T-helper 1 cell treated with Interleukin-12 subunit alpha and Interleukin-12 subunit beta and Interleukin-4 antibody, amounts not matched to agents 30 μg/mL and 1 μg/mL, for 36 hours (primary cell): ENCODE measurements at regions not wholly inside any gene's neighbourhood (a gene's known extent, or its start where the extent isn't known, plus 50 kb on each side); places are given as distances from the start of the nearest gene placed in this dataset.

ENCODE experiments used
- H3K27ac Mint-ChIP-seq: one replicate; pipeline ENCODE4 v1.8.0; 2021; ENCODE audit warnings: mild to moderate bottlenecking, mixed read lengths
- H3K27me3 Mint-ChIP-seq: one replicate; pipeline ENCODE4 v1.8.0; 2021; ENCODE audit warnings: low read depth, mixed read lengths
- H3K36me3 Mint-ChIP-seq: one replicate; pipeline ENCODE4 v1.8.0; 2021; ENCODE audit warnings: low read depth, mixed read lengths
- H3K4me1 Mint-ChIP-seq: one replicate; pipeline ENCODE4 v1.8.0; 2021; ENCODE audit warnings: low read depth, mixed read lengths
- H3K4me3 Mint-ChIP-seq: one replicate; pipeline ENCODE4 v1.8.0; 2021; ENCODE audit warnings: mild to moderate bottlenecking, moderate library complexity, mixed read lengths
- H3K9me3 Mint-ChIP-seq: one replicate; pipeline ENCODE4 v1.8.0; 2021; ENCODE audit warnings: mixed read lengths

GRCh38 chr6:14440215-14440910 lies 322.8 kb downstream of the CD83 start:
- H3K9me3 Mint-ChIP-seq, result no peaks in the 10 kb centered on the region
- peaks cover 4% of the 10 kb centered on the region for H3K4me1 Mint-ChIP-seq
- H3K36me3 Mint-ChIP-seq, result no peaks in the 10 kb centered on the region
- no peak overlapping the region for H3K27ac Mint-ChIP-seq
- H3K4me3 Mint-ChIP-seq, result no peak overlapping the region
- H3K27me3 Mint-ChIP-seq, result peaks cover 3% of the 10 kb centered on the region

- no peaks in the 10 kb centered on the region for H3K9me3 Mint-ChIP-seq
- H3K4me1 Mint-ChIP-seq, result peaks cover 4% of the 10 kb centered on the region
- peaks cover 3% of the 10 kb centered on the region for H3K27me3 Mint-ChIP-seq
These were observed 323.6 kb downstream of the CD83 start for GRCh38 chr6:14440940-14441781.

DNA sequence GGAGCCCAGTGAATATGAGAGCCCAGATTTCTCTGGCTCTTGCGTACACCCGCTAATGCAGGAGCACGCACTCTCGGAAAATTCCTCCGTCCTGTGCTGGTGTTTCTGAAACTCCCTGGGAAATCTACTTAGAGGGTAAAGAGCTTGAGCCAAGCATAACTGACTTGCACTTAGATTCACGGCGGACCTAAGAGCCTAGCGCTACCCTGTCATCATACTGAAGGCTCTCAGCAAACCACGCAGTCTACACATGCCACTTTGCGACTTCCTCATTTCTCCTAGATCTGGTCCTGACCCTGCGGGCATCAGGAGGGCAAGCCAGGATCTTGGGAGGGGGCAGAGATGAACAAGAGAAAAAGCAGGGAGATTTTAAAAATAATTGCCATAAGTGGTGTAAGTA lies 324.7 kb downstream of the CD83 start:
- Mint-ChIP-seq H3K27ac (no peak overlapping the region), H3K4me3 (no peak overlapping the region), H3K36me3 (no peaks in the 10 kb centered on the region), H3K9me3 (no peaks in the 10 kb centered on the region), H3K4me1 (peaks cover 4% of the 10 kb centered on the region), H3K27me3 (peaks cover 3% of the 10 kb centered on the region)

More at GRCh38 chr6:14440940-14441781, 323.6 kb downstream of the CD83 start:
- no peaks in the 10 kb centered on the region for H3K36me3 Mint-ChIP-seq
- H3K4me3 Mint-ChIP-seq, result no peak overlapping the region
- H3K27ac Mint-ChIP-seq, result no peak overlapping the region

DNA sequence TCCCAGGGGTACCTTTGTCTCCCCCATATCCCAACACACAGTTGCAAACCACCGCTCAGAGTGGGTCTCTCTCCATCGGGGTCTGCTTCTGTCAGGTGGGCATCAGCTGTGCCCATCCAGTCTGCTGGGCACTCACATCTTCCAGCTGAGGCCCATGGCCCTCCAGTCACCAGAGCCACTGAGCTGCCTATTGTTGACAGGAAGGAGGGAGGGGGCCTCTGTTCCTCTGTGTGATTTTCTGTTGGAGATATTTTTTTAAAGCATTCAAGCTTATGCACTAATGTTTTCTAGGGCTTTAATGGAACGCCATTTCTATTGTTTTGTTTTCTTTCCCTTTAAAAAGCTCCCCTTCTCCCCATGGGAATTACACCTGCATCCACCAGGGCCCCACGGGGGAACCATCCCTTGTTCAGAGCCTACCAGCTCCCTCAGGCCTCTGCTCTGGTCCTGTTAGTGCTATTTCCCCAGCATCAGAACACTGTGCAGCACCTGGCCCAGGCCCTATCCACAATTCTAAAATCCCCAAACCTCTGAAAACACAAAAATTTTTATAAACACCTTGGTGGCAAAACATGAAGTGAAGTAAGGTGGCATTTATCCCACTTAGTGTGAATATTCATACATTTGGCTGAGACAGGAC lies 326.2 kb downstream of the CD83 start:
- H3K36me3 Mint-ChIP-seq, result peaks cover 9% of the 10 kb centered on the region
- H3K27me3 Mint-ChIP-seq, result peaks cover 3% of the 10 kb centered on the region

DNA sequence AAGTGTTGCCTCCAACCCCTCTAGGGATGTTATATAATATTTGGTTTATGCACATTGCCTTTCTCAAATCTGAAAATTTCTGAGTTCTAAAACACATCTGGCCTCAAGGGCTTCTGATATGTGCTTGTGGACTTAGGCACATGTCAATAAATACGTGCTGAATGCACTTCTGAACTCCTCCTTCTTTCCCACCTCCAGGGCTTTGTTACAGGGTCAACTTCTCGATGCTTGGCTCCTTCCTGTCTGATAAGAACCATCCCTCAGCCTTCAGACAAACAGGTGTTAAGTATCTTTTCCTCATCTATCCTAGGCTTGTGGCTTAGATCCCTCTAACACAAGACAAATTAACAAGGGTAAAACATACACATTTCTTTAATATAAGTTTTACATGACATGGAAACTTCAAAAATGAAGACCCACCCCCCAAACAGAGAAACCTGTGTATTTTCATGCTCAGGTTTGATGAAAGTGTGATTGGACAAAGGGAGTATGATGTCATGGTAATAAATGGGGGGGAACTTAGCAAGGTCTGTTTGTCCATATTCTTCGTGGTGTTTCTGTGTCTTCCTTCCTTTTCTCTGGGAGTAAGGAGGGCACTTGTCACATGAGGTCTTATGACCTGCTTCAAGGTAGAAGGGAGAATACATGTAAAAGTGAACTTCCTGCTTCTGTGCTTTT lies 326.9 kb downstream of the CD83 start:
- peaks cover 12% of the 10 kb centered on the region for H3K4me1 Mint-ChIP-seq
- H3K36me3 Mint-ChIP-seq, result peaks cover 9% of the 10 kb centered on the region
- H3K27ac Mint-ChIP-seq, result no peak overlapping the region
- H3K9me3 Mint-ChIP-seq, result peaks cover 13% of the 10 kb centered on the region
- H3K4me3 Mint-ChIP-seq, result no peak overlapping the region
- peaks cover 3% of the 10 kb centered on the region for H3K27me3 Mint-ChIP-seq

More for the DNA sequence above, 326.2 kb downstream of the CD83 start:
- no peak overlapping the region for H3K27ac Mint-ChIP-seq
- H3K4me1 Mint-ChIP-seq, result peaks cover 7% of the 10 kb centered on the region
- peaks cover 12% of the 10 kb centered on the region for H3K9me3 Mint-ChIP-seq
- H3K4me3 Mint-ChIP-seq, result no peak overlapping the region

GRCh38 chr6:14447240-14447639 lies 329.7 kb downstream of the CD83 start:
- Mint-ChIP-seq H3K27me3 (no peaks in the 10 kb centered on the region), H3K9me3 (peaks cover 13% of the 10 kb centered on the region), H3K4me3 (no peak overlapping the region), H3K36me3 (peaks cover 9% of the 10 kb centered on the region), H3K27ac (no peak overlapping the region), H3K4me1 (peaks cover 30% of the 10 kb centered on the region)

DNA sequence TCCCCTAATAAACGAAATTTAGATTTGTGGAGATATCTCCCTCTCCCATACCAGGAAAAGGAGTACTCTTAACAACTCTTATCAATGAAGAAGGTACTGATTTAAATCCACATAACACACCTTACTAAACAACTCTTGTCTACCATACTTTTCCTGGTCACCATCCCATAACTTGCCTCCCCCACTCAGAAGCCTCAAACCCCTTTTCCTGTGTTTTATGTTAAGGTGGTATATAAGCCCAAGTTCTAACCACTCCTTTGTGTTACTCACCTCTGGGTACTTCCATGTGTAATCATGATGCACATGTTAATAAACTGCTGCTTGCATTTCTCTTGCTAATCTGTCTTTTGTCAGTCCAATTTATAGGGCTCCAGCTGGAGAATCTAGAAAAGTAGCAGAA lies 330.7 kb downstream of the CD83 start:
- peaks cover 9% of the 10 kb centered on the region for H3K36me3 Mint-ChIP-seq
- H3K4me1 Mint-ChIP-seq, result peaks cover 38% of the 10 kb centered on the region
- no peaks in the 10 kb centered on the region for H3K27me3 Mint-ChIP-seq
- H3K4me3 Mint-ChIP-seq, result no peak overlapping the region
- H3K9me3 Mint-ChIP-seq, result peaks cover 13% of the 10 kb centered on the region
- no peak overlapping the region for H3K27ac Mint-ChIP-seq

DNA sequence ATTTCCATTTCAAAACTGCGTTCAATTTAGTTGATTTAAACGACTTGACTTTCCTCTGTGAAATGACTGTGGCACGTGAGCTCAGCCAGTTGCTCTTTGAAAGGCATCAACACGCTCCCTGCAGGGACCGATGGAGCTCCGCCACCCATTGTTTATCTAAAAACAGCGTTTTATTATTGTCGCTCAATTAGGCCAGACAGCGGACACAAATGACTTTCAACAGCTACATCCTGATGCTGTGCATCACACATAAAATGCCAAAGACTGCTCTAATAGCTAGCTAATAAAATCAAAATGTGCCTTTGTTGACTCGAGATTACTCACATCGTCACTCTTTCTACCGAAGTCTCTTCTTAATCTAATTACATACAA lies 332.5 kb downstream of the CD83 start:
- peak overlapping the region; percentile 41 for H3K27ac Mint-ChIP-seq

DNA sequence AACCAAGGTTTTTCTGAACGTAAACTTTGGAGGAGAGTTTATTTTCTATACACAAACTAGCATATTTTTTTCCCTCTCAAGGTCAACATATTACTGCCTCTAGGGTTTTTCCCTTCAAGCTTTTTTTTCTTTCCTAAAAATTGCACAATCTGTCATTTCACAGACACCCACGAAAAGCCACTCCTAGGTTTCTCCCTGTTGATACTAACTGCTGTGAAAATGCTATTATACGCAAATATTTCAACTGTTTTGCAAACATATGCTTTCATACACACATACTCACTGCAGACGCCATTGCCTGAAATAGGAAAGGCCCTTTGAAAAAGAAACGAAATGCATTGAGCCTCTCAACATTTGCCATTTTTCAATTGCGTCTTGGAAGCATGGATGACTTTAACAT lies 333.0 kb downstream of the CD83 start:
- Mint-ChIP-seq H3K27me3 (no peaks in the 10 kb centered on the region), H3K4me1 (peaks cover 57% of the 10 kb centered on the region), H3K36me3 (peaks cover 9% of the 10 kb centered on the region), H3K9me3 (peaks cover 13% of the 10 kb centered on the region), H3K27ac (no peak overlapping the region), H3K4me3 (no peak overlapping the region)

More for the DNA sequence above, 332.5 kb downstream of the CD83 start:
- Mint-ChIP-seq H3K27me3 (no peaks in the 10 kb centered on the region), H3K4me1 (peaks cover 53% of the 10 kb centered on the region), H3K36me3 (peaks cover 9% of the 10 kb centered on the region), H3K9me3 (peaks cover 13% of the 10 kb centered on the region), H3K4me3 (no peak overlapping the region)

DNA sequence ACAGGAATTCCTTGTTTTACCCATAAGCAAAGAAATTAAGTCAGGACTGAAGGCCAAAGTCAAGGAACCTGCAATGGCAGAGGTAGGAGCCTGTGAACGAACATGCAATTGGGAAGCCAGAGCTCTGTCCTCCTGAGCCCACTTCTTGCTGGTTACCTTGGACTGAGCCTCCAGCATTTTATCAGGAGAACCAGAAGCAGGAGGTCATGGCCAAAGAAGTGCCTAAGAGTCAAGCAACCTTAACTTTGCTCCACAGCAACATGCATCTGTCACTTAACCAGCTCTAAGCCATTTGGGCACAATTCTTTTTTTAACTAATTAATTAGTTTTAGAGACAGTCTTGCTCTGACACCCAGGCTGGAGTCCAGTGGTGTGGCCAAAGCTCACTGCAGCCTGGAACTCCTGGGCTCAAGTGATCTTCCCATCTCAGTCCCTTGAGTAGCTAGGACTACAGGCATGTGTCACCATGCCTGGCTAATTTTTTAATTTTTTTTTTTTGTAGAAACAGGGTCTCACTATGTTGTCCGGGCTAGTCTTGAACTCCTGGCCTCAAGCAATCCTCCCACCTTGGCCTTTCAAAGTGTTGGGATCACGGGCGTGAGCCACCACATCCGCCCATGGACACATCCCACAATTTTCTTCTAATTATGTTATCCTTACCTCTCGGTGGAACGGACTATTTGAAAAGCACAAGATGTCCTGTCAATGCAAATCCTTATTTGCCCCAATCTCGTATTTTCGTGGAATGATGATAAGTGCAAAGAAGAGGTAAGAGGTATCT lies 334.2 kb downstream of the CD83 start:
- Mint-ChIP-seq H3K27ac (no peak overlapping the region), H3K4me1 (peaks cover 64% of the 10 kb centered on the region), H3K4me3 (no peak overlapping the region), H3K36me3 (peaks cover 9% of the 10 kb centered on the region), H3K9me3 (peaks cover 13% of the 10 kb centered on the region), H3K27me3 (no peaks in the 10 kb centered on the region)

- peaks cover 8% of the 10 kb centered on the region for H3K9me3 Mint-ChIP-seq
- H3K27ac Mint-ChIP-seq, result peak overlapping the region; percentile 79
- H3K4me3 Mint-ChIP-seq, result peak overlapping the region; percentile 40
- peaks cover 6% of the 10 kb centered on the region for H3K36me3 Mint-ChIP-seq
- H3K4me1 Mint-ChIP-seq, result peaks cover 66% of the 10 kb centered on the region
- H3K27me3 Mint-ChIP-seq, result no peaks in the 10 kb centered on the region
These were observed 335.3 kb downstream of the CD83 start for GRCh38 chr6:14452567-14453527.

- Mint-ChIP-seq H3K27me3 (no peaks in the 10 kb centered on the region), H3K4me3 (no peak overlapping the region), H3K36me3 (no peaks in the 10 kb centered on the region), H3K9me3 (no peaks in the 10 kb centered on the region), H3K4me1 (peaks cover 62% of the 10 kb centered on the region), H3K27ac (peak overlapping the region; percentile 79)
These were observed 336.3 kb downstream of the CD83 start for GRCh38 chr6:14453712-14454472.
